Adrenal gland (tissue), 5 donors: ENCODE measurements at regions not wholly inside any gene's neighbourhood (a gene's known extent, or its start where the extent isn't known, plus 50 kb on each side); places are given as distances from the start of the nearest gene placed in this dataset.

Experiments
- POLR2A ChIP-seq, 2 donors: fragments of 450-650 bp; IDR thresholded peaks; one replicate each; pipeline ENCODE4 v1.6.1; 2017; ENCODE audit warnings: antibody characterized with exemption in 2 of 2, mild to moderate bottlenecking in 2 of 2, moderate library complexity in 1 of 2
- TF ChIP-seq, protein P1 (sequence below), 6 experiments: fragments of 450-650 bp in 4 of 6; fragments of 200-600 bp in 2 of 6; sonication (generic) in 1 of 6; IDR thresholded peaks; 1 replicate in 5 of 6; 2 replicates in 1 of 6; pipeline versions ENCODE4 v1.5.1 to v1.8.0; 2016 to 2021; ENCODE audit warnings: antibody characterized with exemption in 6 of 6, mild to moderate bottlenecking in 2 of 6, moderate library complexity in 1 of 6
- donor health status: DM: no; HTN: no; CAD: no.

DNA sequence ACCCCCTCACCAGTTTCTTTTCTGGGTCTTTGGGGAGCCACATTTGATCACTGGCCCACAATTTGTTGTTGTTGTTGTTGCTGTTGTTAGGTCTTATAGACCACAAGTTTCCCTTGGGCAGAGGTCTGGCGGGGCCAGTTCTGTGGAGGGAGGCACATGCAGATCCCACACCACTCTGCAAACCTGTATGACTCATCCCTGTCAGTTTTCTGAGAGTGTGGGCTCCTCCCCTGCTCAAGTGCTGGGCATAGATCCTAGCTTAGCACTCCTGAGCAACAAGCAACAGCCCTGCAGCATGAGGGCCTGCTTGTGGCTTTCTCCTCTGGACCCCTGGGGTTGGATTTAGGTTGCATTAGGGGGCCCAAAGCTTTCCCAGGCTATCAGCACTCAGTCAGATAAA lies 411.1 kb upstream of the HTR1E start:
- no peak for TF ChIP-seq POLR2A (IDR thresholded peaks at IDR 0.05)
- TF ChIP-seq, protein P1, sequence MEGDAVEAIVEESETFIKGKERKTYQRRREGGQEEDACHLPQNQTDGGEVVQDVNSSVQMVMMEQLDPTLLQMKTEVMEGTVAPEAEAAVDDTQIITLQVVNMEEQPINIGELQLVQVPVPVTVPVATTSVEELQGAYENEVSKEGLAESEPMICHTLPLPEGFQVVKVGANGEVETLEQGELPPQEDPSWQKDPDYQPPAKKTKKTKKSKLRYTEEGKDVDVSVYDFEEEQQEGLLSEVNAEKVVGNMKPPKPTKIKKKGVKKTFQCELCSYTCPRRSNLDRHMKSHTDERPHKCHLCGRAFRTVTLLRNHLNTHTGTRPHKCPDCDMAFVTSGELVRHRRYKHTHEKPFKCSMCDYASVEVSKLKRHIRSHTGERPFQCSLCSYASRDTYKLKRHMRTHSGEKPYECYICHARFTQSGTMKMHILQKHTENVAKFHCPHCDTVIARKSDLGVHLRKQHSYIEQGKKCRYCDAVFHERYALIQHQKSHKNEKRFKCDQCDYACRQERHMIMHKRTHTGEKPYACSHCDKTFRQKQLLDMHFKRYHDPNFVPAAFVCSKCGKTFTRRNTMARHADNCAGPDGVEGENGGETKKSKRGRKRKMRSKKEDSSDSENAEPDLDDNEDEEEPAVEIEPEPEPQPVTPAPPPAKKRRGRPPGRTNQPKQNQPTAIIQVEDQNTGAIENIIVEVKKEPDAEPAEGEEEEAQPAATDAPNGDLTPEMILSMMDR (IDR thresholded peaks at IDR 0.05), result no peak
